Lower leg skin (tissue), 3 donors: ENCODE measurements at regions not wholly inside any gene's neighbourhood (a gene's known extent, or its start where the extent isn't known, plus 50 kb on each side); places are given as distances from the start of the nearest gene placed in this dataset.

Experiments
- POLR2A ChIP-seq, 2 donors: fragments of 450-650 bp; IDR thresholded peaks; one replicate each; pipeline ENCODE4 v1.6.1; 2016 to 2017; ENCODE audit warnings: antibody characterized with exemption in 2 of 2, mild to moderate bottlenecking in 1 of 2, moderate library complexity in 1 of 2
- TF ChIP-seq, protein P1 (sequence below), 3 donors: fragments of 450-650 bp; IDR thresholded peaks; one replicate each; pipeline ENCODE4 v1.5.1; 2016; ENCODE audit warnings: antibody characterized with exemption in 3 of 3, mild to moderate bottlenecking in 3 of 3, moderate library complexity in 2 of 3

DNA sequence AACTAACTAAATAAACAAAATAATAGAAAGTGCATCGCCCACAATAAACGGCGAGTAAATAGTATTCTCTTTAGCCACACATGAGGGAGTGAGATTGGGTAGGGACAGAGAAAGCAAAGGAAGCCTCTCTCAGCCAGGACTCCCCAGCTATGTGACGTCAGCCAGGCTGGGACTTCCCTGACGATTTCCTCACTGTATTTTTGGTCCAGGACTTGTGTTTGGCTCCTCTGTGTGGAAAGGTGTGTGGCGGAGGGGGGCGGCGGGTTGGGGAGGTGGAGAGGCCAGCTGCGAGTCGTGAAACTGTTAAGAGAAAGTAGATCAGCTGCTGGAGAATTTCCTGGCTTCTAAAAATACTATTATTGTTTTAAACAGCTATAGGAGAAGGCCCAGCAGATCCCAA, 1124.6 kb downstream of the AACS start:
- TF ChIP-seq, protein P1, sequence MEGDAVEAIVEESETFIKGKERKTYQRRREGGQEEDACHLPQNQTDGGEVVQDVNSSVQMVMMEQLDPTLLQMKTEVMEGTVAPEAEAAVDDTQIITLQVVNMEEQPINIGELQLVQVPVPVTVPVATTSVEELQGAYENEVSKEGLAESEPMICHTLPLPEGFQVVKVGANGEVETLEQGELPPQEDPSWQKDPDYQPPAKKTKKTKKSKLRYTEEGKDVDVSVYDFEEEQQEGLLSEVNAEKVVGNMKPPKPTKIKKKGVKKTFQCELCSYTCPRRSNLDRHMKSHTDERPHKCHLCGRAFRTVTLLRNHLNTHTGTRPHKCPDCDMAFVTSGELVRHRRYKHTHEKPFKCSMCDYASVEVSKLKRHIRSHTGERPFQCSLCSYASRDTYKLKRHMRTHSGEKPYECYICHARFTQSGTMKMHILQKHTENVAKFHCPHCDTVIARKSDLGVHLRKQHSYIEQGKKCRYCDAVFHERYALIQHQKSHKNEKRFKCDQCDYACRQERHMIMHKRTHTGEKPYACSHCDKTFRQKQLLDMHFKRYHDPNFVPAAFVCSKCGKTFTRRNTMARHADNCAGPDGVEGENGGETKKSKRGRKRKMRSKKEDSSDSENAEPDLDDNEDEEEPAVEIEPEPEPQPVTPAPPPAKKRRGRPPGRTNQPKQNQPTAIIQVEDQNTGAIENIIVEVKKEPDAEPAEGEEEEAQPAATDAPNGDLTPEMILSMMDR (IDR thresholded peaks at IDR 0.05) = no peak
- TF ChIP-seq POLR2A (IDR thresholded peaks at IDR 0.05) = no peak
